Keratinocyte (primary cell): ENCODE measurements at regions not wholly inside any gene's neighbourhood (a gene's known extent, or its start where the extent isn't known, plus 50 kb on each side); places are given as distances from the start of the nearest gene placed in this dataset.

Experiments
- DNase-seq: peaks from one replicate; pipeline ENCODE4 v3.0.0-alpha.2; 2011; ENCODE audit warnings: low read depth, missing footprints, low spot score
- FAIRE-seq: peaks from 2 replicates; lab custom pipeline; 2011; peaks lifted over from hg19 to GRCh38; lab: Jason Lieb, UNC
- H2AFZ ChIP-seq: 2 replicates; pipeline ENCODE4 v1.6.0; 2012; ENCODE audit warnings: low read length, control low read depth, inconsistent platforms; ENCODE audit not compliant: control insufficient read depth
- H3K27ac ChIP-seq: 2 replicates; pipeline ENCODE4 v1.5.1; 2011; ENCODE audit warnings: low read length; ENCODE audit not compliant: control insufficient read depth, insufficient read depth
- H3K27me3 ChIP-seq: 3 replicates; pipeline ENCODE4 v1.6.0; 2011; ENCODE audit warnings: low read length; ENCODE audit not compliant: control insufficient read depth, insufficient read depth; ENCODE audit errors: extremely low read depth
- H3K36me3 ChIP-seq, 2 experiments: 2 replicates in 1 of 2; 3 replicates in 1 of 2; pipeline ENCODE4 v1.5.1; 2011; ENCODE audit warnings: low read length in 2 of 2, mild to moderate bottlenecking in 1 of 2; ENCODE audit not compliant: control insufficient read depth in 2 of 2, insufficient read depth in 2 of 2; ENCODE audit errors: extremely low read depth in 1 of 2
- H3K4me1 ChIP-seq: 3 replicates; pipeline ENCODE4 v1.5.1; 2011; ENCODE audit warnings: low read length; ENCODE audit not compliant: control insufficient read depth, insufficient read depth; ENCODE audit errors: extremely low read depth
- H3K4me2 ChIP-seq: 3 replicates; pipeline ENCODE4 v1.6.0; 2011; ENCODE audit warnings: low read depth, low read length; ENCODE audit not compliant: control insufficient read depth, insufficient read depth; ENCODE audit errors: extremely low read depth
- H3K4me3 ChIP-seq, 3 experiments: fragments of 200-600 bp in 1 of 3; sonication (generic) in 1 of 3; 2 replicates in 2 of 3; 3 replicates in 1 of 3; pipeline ENCODE4 v1.5.1; 2011 to 2016; ENCODE audit warnings: low read length in 3 of 3, mild to moderate bottlenecking in 3 of 3, control low read depth in 2 of 3, inconsistent platforms in 1 of 3, low read depth in 1 of 3, mixed read lengths in 1 of 3, mixed run types in 1 of 3, moderate library complexity in 1 of 3; ENCODE audit not compliant: control insufficient read depth in 2 of 3, insufficient read depth in 2 of 3; ENCODE audit errors: extremely low read depth in 1 of 3
- H3K79me2 ChIP-seq: 2 replicates; pipeline ENCODE4 v1.6.0; 2012; ENCODE audit warnings: low read length; ENCODE audit not compliant: control insufficient read depth, insufficient read depth
- H3K9ac ChIP-seq: 3 replicates; pipeline ENCODE4 v1.6.0; 2011; ENCODE audit warnings: low read length; ENCODE audit not compliant: control insufficient read depth, insufficient read depth; ENCODE audit errors: extremely low read depth
- H3K9me1 ChIP-seq: 3 replicates; pipeline ENCODE4 v1.6.0; 2011; ENCODE audit warnings: low read length; ENCODE audit not compliant: control insufficient read depth, insufficient read depth; ENCODE audit errors: extremely low read depth
- H3K9me3 ChIP-seq: 2 replicates; pipeline ENCODE4 v1.5.1; 2012; ENCODE audit warnings: low read depth, low read length; ENCODE audit not compliant: control insufficient read depth
- H4K20me1 ChIP-seq: 3 replicates; pipeline ENCODE4 v1.6.0; 2011; ENCODE audit warnings: low read length; ENCODE audit not compliant: control insufficient read depth, insufficient read depth; ENCODE audit errors: extremely low read depth
- EZH2 ChIP-seq: IDR thresholded peaks from one replicate; pipeline ENCODE4 v1.6.1; 2012; ENCODE audit warnings: inconsistent platforms, mild to moderate bottlenecking, low read length, moderate library complexity
- dilution Hi-C: fragments of 300-500 bp; cut with MboI; formaldehyde crosslinking; loops from one replicate; pipeline ENCODE4 v1.7.0; 2020; ENCODE audit warnings: low sequenced_read_pairs; ENCODE audit not compliant: extremely low pct_ligation_motif_present
- TF ChIP-seq, protein P1 (sequence below), 3 experiments: IDR thresholded peaks in 1 of 3; conservative IDR thresholded peaks in 1 of 3; optimal IDR thresholded peaks in 1 of 3; 2 replicates in 2 of 3; 3 replicates in 1 of 3; pipeline versions ENCODE3 to v1.5.1; 2011; ENCODE audit warnings: low read length in 3 of 3, mild to moderate bottlenecking in 3 of 3, moderate library complexity in 2 of 3, control low read depth in 1 of 3, inconsistent platforms in 1 of 3; ENCODE audit not compliant: insufficient read depth in 2 of 3; ENCODE audit errors: extremely low read depth in 1 of 3

DNA sequence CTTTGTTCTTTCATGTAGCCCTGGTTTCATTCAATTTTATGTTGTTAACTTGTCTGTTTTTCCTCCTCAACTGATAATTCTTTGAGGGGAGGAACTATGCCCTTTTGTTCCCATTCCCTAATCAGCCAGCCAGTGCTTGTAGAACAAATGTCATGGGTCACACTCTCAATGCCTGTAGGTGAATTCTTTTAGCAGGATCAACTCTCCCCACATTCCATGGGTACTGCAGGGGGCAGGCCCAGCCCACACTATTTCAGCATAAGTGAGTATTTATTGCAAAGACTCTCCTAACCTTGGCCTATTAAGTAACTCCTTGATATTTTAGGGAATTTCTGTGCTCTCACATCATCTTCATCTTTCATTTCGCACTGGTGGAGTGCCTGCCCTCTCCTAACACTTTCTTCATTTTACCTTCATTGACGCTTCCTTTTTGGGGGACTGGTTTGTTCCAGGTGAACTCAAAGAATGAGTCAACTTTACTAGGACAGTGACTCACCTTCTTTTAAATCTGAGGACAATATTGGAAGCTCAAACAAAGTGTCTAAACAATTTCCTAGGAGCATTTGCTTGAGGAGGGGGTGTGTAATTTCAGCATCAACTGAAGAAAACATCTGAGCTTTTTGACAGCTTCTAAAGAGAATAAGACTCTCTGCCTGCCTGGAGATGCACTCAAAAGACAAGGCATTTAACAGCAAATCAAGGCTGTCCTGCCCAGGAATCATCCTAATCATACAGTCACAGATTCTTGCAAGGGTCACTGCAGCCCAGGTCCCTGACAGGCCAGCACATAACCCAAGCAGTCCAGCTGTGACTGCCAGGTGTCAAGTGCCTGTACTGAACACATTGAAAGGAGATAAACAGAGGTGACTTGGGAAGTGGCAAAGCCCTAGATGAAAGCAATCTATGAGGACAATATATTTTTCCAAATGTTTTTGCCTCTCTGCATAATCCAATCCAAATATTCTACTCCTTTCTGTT is 208.8 kb upstream of the ADRA1D start:
- DNase-seq (no peak), FAIRE-seq (peak; percentile 71)
- H3K4me3 ChIP-seq = no peak overlapping the region
- H3K79me2 ChIP-seq = no peaks in the 10 kb centered on the region
- peaks cover 16% of the 10 kb centered on the region for H3K4me1 ChIP-seq
- no peaks in the 10 kb centered on the region for H3K27me3 ChIP-seq
- H3K4me2 ChIP-seq = no peak overlapping the region
- no peak overlapping the region for H3K9ac ChIP-seq
- H3K36me3 ChIP-seq = no peaks in the 10 kb centered on the region
- no peaks in the 10 kb centered on the region for H3K9me3 ChIP-seq
- H3K27ac ChIP-seq = no peak overlapping the region
- dilution Hi-C loops = no loop called here
- H2AFZ ChIP-seq = no peak overlapping the region
- no peaks in the 10 kb centered on the region for H3K9me1 ChIP-seq
- TF ChIP-seq EZH2 = no peak
- TF ChIP-seq, protein P1, sequence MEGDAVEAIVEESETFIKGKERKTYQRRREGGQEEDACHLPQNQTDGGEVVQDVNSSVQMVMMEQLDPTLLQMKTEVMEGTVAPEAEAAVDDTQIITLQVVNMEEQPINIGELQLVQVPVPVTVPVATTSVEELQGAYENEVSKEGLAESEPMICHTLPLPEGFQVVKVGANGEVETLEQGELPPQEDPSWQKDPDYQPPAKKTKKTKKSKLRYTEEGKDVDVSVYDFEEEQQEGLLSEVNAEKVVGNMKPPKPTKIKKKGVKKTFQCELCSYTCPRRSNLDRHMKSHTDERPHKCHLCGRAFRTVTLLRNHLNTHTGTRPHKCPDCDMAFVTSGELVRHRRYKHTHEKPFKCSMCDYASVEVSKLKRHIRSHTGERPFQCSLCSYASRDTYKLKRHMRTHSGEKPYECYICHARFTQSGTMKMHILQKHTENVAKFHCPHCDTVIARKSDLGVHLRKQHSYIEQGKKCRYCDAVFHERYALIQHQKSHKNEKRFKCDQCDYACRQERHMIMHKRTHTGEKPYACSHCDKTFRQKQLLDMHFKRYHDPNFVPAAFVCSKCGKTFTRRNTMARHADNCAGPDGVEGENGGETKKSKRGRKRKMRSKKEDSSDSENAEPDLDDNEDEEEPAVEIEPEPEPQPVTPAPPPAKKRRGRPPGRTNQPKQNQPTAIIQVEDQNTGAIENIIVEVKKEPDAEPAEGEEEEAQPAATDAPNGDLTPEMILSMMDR (optimal IDR thresholded peaks at IDR 0.05 in 1 of 3, IDR thresholded peaks at IDR 0.05 in 1 of 3, conservative IDR thresholded peaks at IDR 0.05 in 1 of 3; ENCODE audit: extremely low read depth in 1 of 3, insufficient read depth in 2 of 3, low read length in 3 of 3) = no peak
- H4K20me1 ChIP-seq = no peaks in the 10 kb centered on the region

DNA sequence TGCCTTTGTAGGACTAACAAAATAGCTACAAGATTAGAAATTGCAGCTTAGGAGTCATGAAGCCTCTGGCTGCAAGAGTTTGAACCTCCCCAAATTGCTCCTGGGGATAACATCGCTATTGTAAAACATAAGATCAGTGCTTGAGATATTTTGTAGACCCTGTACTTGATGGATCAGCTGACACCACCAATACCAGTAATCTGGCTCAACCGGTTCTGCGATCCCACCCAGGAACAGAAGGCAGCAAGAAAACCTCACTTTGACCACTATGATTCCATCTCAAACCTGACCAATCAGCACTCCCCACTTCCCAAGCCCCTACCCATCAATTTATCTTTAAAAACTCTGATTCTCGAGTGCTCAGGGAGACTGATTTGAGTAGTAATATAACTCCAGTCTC is 206.9 kb upstream of the ADRA1D start:
- dilution Hi-C loops = no loop called here
- FAIRE-seq = peak; percentile 59
- H3K4me2 ChIP-seq = no peak overlapping the region

More for the DNA sequence above, 206.9 kb upstream of the ADRA1D start:
- Histone ChIP-seq H3K36me3 (no peaks in the 10 kb centered on the region), H3K4me1 (peaks cover 31% of the 10 kb centered on the region), H4K20me1 (no peaks in the 10 kb centered on the region), H3K9me3 (no peaks in the 10 kb centered on the region), H3K27ac (no peak overlapping the region), H3K27me3 (no peaks in the 10 kb centered on the region), H2AFZ (no peak overlapping the region), H3K9ac (no peak overlapping the region), H3K79me2 (no peaks in the 10 kb centered on the region), H3K4me3 (no peak overlapping the region), H3K9me1 (no peaks in the 10 kb centered on the region)
- TF ChIP-seq, protein P1 (optimal IDR thresholded peaks at IDR 0.05 in 1 of 3, IDR thresholded peaks at IDR 0.05 in 1 of 3, conservative IDR thresholded peaks at IDR 0.05 in 1 of 3; ENCODE audit: extremely low read depth in 1 of 3, insufficient read depth in 2 of 3, low read length in 3 of 3) = no peak
- TF ChIP-seq EZH2 = no peak
- no peak for DNase-seq
